CD4-positive, alpha-beta T cell treated with Interleukin-15 for 1 hour (primary cell): ENCODE measurements at regions not wholly inside any gene's neighbourhood (a gene's known extent, or its start where the extent isn't known, plus 50 kb on each side); places are given as distances from the start of the nearest gene placed in this dataset.
A peak's percentile ranks its signal among the peaks of the same experiment; 100 is the strongest.

ENCODE experiments used
- DNase-seq: peaks from one replicate; pipeline ENCODE4 v3.0.0-alpha.2; 2020

DNA sequence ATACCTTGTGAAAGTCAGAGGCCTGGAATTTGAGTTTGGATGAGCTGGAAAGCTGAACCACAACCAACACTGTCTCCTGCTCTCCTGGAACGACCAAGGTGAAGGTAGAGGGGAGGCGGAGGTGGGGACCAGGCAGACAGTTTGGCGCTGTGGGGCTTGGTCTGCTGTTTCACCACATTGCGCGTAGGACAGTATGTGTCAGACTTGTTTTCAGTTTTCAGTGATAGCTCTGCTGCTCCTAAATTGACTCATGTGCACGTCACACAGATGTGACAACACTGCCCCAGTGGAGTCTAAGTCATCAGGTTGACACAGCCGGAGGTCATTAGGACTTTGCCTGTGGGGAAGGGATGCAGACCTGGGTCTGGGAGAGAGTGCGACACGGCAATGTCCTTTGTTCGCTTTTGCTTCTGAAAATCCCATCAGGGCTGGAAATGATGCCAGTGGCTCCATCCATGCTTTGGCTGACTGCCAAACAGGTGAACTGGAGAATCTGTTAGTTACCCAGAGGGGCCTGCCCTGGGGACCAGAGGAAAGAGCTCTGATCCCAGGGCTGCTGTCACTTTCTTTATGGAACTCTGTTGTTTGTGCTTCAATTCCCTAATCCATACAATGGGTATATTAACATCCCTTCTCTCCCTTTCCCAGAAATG is 255.5 kb downstream of the CDC5L start:
- DNase-seq: peak; percentile 27

DNA sequence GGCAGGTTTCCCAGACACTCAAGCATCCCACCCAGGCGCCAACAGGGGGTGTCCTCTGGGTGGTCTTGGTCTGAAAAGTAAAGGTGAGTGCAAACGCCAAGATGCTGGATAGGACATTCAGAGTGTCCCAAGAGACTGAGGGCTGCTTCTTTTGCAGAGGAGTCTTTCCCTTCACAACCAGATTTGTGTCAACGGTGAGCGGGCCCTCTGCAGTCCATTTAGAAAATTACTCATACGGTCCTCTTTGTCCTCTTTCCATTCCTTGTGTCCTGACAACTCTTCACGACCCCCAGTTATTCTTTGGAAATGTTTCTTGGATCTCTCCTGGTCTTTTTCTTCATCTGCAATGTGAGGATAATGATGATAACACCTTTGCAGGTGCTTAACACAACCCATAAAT is 257.8 kb downstream of the CDC5L start:
- DNase-seq: no peak

DNA sequence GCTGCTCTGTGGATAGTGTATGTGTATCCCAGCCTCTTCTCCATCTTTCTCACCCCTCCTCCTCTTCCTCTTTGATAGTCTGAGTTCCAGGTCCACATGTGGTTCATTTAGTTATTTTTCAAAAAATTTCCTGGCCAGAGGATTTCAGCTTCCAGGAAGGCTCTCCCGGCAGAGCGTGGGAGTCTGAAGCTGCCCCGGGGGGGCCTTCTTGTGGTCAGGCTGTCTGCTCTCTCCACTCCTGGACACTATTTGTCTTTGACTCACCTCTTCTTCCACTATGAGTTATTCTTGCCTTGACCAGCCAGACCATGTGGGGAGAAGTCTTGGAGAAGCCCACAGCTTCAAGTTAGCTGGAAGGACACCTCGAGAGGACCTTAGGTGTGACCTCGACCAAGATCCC is 258.8 kb downstream of the CDC5L start:
- no peak for DNase-seq

DNA sequence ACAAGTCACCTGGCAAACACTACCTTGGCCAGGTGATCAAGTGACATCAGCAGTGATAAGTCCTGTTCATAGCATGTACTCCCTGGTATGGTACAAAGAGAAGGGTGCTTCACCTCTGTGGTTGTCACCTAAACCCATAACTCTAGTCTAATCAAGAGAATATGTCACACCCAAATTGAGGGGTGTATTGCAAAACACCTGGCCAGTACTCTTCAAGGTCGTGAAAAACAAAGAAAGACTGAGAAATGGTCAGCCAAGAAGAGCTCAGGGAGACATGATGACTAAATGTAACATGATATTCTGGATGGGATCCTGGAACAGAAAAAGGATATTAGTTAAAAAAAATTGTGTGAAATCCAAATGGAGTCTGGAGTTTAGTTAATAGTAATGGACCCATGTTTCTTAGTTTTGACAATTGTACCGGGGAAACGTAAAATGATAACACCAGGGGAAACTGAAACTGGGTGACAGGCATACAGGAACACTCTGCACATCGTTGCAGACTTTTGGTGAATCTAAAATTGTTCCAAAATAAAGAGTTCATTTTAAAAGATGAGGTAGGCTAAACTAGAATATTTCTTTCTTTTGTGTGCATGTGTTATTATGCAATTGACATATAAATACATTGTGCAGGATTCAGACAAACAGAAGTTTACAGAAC is 262.0 kb downstream of the CDC5L start:
- DNase-seq: no peak

DNA sequence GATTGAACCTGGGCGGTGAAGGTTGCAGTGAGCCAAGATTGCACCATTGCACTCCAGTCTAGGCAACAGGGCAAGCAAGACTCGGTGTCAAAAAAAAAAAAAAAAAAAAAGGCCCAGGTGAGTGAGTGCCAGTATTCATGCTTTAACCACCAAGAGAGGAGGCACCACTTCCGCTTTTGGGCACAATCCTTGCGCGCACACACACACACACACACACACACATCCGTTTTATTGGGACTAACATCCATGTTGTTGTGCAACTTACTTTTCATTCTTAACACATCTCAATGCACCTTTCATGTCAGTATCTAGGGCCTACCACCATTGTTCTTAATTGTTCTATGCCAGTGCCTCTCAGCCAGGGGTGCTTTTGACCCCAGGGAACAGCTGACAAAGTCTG is 263.0 kb downstream of the CDC5L start:
- no peak for DNase-seq

DNA sequence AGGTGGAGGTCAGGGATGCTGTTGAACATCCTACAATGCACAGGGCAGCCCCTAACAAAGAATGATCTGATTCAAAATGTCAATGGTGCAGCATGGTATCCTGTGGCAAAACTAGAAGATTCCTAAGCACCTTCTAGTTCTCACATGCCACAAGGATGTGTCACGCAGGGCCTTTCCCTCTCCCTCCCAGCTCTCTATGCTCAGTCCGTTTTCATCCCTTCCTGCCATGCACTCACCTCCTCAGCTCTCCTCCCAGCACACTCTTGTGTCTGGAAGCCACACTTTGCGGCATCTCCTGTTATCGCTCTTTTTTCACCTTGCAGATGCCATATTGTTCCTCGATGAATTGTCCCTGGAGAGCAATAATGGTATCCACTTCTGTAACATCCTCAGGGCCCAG is 263.4 kb downstream of the CDC5L start:
- DNase-seq: no peak

DNA sequence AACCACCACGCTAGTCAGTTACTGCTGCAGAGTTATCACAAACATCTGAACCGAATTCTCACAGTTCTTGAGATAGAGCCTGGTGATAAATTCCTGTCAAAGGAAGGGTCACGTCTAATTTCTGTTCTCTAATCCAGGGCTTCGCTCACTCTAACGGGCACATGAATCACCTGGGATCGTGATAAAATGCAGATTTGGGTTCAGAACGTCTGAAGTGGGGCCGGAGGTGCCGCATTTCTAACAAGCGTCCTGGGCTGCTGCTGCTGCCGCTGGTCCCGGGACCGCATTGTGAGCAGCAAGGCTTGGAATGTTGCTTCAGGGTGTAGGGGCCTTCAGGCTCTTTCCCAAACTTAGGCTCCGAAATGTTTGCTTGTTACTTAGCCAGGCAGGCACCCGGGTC is 264.1 kb downstream of the CDC5L start:
- no peak for DNase-seq

DNA sequence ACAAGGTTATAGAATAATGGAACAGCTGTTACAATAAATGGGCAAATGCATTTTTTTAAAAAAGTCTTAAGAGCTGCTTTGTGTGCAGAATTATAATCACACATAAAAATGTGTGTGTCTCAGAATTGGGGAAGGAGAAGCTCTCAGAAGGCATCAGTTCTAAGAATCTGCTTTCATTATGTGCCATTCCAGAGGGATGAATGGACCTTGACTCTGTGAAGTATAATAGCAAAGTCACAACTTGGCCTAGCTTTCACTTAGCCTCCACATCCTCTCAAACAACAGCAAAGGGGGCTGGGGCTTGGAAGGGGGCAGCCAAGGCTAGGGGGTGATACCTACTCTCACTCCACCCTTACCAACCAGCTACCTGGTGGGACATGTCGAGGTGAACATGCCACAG is 265.0 kb downstream of the CDC5L start:
- DNase-seq: no peak

DNA sequence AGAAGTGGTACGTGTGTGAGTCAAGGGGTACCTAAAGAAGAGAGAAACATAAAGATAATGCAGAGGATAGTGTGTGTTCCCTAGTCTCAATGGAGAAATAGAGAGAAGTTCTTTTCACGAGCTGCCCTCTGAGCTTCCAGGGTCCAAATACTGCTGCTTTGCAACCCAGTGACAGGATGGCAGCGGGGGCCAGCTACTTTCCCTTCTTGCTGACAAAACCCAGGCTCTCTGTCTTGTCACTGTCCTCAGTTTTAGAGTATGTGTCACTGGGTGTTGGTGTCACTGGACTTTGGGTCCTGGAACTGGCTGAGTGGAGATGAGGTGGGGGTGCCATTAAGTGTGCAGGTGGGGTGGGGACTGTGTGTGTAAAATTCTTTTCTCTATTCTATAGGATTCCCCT is 265.6 kb downstream of the CDC5L start:
- no peak for DNase-seq

DNA sequence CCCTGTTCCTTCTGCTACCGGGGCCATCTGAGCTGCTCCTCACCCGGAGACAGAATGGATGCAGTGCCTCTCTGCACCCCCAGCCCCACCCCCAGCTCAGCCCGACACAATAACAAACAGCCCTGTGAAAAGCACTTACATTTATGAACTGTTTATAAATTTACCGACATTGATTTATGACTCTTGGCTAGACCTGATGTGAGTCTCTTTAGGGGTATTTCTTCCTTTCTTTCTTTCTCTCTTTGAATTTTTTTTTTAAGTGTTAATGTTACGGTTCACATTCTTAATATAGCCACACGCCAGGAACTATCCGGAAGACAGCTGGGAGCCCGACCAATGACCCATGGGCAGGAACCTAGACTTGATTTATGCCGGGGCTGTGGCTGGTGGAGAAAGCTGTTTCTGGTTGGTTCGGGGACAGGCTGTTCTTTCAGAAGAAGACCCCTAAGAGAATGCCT is 266.3 kb downstream of the CDC5L start:
- no peak for DNase-seq

DNA sequence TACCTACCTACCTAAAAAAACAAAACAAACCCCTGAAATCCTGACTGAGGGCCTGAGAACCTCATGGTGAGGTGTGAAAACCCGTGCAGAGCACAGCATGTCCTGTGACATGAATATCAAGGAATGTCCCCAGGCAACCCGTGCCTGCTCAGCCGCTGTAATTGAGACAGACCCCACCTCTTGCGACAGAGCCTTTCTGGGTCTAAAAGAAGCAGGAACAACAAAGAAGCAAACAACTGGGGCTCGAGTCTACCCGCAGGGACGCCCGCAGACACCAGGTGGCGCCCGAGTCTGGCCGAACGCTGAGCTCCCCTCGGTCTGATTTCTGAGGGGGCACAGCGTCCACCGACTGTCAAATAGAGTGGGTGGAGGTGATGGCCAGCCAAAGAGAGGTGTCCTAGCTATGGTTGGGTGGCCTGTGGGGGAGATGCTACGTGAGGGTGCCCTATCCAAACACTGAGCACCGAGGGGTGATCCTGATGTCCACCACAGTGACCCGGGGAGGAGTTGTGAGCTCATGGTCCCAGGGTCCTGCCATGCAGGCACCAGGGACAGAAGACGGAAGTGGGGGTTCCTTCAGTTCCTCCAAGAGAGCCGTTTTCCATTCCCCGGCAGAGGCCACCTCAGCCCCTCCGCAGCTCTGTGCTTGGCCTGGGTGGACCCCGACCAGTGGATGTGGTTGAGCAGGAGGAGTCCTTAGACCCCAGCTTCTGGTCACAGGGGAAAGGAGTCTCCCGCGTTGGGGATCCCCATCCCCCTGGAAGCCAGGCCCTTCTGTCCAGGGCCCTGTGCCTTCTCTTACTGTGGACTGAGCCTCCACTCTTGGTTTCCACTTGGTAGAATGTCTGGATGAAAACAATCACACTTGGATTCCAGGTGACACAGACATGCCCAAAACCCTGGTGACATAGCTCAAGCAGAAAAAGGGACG is 268.2 kb downstream of the CDC5L start:
- peak; percentile 67 for DNase-seq

DNA sequence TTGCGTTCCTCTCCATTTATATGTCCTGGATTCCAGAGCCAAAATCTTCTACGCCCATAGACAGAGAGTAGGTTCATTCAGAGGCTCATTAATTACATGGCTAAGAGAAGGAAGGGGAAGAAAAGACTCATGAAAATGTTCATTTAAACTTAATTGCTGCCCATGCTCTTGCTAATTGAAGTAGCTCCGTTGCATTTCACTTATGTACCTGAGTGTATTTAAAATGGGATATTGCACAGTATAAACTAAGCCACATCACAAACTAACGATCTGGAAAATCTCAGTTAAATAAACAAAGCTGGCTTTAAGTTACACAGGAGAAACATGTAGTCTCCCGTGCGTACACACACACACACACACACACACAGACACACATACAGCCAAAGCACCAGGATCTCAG is 269.2 kb downstream of the CDC5L start:
- no peak for DNase-seq

DNA sequence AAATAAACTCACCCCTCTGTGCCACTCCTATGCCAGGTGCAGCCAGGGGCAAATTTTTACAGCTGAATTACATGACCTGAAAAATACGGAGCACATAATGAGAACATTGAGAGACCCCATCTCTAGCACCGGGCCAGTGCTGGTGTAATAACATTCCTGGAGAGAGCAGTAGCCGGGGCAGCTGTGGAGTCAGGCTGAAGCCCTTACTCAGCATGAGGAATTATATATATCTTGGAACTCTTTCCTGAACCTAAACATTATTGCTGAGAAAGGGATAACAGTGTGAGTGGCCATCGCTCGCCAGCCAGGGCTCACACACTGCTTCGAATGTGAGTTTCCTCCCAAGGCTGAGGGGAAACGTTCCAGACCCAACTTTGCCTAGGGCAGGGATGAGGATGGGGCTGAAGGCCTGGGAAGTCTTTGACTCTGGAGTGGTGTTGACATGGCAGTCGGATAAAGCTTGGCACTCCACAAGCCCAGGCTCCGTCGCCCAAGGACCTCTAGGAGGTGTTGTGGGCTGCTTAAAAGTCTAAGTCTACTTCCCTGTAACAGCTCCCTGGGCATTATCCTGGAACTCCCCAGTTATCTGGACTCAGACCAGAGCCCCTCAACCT is 269.8 kb downstream of the CDC5L start:
- DNase-seq: no peak

DNA sequence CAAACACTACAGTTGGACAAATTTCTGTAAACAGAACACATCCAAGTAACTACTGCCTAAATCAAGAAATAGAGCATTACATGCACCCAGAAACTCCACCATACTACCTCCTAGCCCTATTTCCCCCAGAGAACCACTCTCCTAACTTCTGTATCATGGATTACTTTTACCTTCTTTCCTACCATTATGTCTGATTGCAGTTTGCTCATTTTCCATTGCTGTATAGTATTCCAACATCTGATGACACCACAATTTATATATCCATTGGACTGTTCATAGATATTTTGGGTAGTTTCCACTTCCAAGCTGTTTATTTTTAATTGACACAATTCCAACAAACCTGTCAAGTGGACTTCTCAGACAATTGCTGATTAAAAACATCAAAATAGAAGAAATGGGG is 271.1 kb downstream of the CDC5L start:
- DNase-seq: no peak

DNA sequence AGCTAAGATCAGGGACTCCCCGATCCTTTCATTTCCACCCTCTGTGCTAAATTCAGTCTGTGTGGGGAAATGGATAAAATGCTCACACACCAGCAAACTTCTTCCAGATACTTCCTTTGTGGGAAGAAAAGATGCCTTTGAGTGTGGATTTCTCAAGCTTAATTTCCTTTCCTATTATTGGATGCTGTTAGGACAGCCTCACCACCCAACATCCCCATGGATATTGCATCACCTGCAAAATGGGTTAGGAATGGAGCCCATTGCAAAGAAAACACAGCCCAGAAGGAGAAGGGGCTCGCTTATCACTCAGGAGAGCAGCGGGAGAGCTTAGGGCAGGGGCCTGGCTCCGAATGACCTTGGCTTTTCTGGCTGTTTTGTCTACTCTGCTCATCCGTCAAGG is 272.2 kb downstream of the CDC5L start:
- no peak for DNase-seq

DNA sequence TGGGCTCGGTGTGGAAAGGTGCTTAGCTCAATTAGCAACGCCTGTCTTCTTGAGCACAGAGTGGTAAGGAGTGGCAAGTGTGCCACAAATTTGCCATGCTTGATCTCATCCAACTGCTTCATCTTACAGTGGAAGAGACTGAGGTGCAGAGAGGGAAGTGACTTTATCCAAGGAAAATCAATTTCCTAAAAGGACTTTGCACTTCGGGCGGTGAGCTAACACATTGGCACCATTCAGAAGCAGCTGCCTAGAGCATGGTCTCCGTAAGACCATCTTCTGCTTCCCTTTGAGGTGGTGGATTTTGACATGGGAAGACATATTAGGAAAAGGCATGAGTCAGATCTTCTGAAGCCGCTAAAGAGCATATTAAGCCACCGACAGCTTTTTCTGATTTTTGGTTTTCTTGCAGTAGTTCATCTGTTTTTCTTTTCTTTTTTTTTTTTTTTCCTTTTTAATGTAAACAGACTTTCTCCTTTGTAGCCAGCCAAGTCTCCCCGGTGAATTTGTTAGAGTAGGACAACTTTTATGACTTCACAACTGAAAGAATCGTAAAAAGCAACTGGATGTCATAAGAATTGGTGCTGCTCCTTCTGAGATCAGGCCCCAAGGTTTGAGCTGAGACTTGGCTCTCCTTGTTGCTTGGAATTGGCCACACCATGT is 273.2 kb downstream of the CDC5L start:
- no peak for DNase-seq

DNA sequence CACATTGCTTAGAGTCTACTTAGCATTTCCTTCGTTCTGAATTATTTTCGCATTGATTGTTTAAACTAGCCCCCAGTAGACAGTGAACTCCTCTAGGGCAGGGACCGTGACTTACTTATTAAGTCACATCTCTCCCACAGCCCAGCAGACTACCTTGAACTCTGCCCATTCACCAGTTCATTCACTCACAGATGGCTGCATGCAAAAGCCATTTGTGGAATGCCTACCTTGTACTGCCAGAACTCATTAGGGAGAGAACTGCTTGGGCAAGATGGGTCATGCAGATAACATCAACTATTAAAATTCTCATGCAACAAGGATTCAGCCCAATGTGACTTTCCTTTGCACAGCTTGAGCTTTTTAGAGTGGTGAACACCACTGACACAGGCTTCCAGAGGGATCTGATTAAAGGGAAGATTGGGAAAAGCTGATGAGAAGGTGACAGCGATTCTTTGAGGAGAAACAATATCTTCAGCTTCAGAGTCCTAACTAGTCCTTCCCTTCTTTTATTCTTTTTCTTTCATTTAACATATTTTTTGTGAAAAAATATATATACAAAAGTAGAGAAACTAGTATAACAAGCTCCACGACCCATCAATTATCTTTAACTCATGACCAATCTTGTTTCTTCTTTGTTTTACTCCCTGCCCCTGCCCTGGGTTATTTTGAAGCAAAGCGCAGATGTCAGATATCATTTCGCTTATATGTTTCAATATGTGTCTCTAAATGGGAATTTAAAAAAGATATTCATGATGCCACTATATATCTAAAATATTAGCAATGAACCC is 273.9 kb downstream of the CDC5L start:
- no peak for DNase-seq

DNA sequence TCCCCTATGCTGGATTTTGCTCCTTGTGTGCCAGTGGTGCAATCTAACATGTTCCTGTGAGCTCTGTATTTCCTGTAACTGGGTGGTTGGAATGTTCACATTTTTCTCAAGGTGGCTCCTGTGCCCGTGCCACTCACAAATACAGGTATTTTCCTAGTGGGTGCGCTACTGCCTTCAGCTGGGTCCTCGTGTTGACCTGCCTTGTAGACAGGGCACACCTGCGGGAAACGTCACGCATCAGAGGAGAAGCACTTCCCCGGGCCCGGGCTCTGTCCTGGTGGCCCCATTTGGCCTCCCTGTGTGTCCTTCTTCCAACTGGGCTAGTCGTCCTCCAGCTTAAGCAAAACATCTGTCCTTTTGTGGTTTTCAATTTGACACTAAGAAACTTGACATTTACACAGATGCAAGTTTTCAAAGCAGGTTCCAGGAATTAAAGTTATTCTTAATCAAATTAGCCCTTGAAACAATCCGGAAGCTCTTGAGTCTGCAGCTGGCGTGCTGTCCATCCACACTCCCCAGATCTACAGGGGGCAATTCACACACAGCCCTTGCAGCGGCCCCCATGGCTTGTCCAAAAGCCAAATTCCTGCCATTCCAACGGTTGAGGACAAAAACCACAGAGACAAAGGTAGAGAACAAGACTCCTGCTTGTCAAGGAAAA is 275.1 kb downstream of the CDC5L start:
- DNase-seq: no peak

DNA sequence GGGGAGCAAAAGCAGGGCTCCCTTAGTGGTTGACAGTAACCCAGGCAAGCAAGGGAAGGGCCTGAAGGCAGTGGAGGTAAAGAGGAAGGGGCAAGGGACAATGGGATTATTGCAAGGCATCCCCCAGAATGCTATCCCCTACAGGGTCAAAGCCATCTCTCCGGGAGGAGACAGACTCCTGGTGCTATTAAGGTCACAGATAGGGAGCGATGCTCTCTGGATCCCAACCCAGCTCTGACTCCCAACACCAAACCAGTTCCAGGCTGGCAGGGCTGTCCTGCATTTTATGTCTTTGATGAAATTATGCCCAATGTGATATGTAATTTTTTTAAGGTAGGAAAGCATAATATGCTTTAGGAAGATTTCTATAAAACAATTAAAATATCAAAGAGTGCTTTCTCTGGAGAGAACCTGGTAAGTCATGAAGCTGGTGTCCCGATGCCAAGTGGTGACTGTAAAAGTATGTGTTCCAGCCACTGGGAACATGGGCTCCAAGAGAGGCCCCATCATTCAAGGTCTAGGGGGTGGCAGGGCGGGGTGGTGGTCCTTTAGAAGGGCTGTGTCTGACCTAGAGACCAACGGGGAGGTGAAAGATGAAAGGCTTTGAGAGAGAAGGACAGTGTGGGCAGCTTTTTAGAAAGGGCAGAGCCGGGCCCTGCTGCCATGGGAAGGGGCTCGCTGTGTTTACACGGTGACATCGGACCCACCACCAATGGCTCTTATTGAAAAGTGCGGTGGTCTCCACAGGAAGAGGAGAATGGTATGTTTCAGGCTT is 276.5 kb downstream of the CDC5L start:
- no peak for DNase-seq

DNA sequence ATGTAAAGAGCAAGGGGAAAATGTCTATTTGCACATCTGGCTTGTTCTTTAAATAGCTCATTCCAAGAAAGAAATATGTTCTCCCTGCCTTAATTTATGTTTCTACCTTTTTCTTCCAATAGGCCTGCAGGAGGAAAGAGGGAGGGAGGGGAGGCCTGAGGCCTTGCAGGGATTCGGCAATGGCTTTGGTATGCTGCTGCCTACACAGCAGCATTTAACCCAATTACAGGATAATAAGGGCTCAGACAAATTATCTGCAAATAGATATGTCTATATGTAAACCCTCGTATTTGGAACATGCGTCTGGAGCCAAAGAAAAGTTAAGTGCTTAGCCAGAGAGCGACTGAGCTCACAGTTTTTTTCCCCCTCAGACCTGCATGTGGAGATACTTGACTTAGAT is 277.2 kb downstream of the CDC5L start:
- no peak for DNase-seq

DNA sequence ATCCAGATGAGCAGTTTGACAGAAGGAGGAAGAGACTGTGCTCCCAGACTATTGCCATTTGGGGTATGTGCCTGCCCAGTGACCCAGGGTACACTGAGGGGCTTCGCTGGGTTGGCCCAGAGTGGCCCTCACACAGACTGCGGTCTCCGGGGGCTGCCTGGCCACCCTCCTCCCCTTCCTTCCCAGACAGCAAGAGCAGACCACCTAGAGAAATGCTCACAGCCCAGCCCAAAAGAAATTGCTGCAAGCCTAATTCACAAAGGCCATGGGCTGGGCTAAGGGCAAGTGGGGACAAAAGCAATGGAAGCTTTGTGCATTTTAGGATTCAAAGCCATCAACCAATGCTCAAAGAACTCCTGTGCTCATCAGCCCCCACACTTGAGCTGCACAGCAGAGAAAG is 277.6 kb downstream of the CDC5L start:
- no peak for DNase-seq
